Islet of Langerhans (tissue), 1 donor: ENCODE measurements at regions not wholly inside any gene's neighbourhood (a gene's known extent, or its start where the extent isn't known, plus 50 kb on each side); places are given as distances from the start of the nearest gene placed in this dataset.

Experiments
- FAIRE-seq: peaks from one replicate; lab custom pipeline; 2011; peaks lifted over from hg19 to GRCh38; lab: Jason Lieb, UNC

GRCh38 chr13:75050419-75051046 is 431.4 kb downstream of the TBC1D4 start:
- no peak for FAIRE-seq

- no peak for FAIRE-seq
Observed at GRCh38 chr13:75049735-75050335, 432.1 kb downstream of the TBC1D4 start.

- FAIRE-seq, result no peak
Observed at GRCh38 chr13:75042807-75043206, 439.2 kb downstream of the TBC1D4 start.

DNA sequence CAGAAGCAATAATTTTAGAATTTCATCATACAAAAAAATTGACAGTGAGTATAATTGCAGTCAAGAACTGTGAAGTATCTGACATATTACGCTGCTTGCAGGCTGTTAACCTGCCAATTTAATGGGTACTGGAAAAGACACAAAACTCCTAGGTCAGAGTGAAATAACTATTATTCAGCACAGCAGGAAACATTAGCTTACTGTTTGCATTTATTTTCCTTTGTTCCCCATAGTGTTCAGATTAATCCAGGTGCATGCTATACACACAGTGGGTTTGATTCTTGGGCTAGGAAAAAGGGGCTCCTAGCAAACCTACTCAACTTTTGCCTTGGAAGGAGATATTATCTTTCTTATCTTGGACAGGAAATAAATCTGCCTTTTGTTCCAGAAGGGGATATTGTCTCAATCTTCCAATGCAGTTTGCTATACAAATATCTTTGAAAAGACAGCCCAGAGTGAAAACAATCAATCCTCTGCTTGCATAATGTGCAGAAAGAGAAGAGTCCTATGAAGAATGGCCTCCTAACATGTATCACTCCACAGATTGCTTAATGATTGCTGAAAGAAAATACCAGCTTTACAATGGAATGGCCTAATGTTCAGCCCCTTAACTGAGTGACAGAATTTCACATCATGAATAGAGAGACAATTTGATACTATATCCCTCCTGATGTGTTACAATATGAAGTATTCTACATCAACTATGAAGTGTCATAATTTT is 443.4 kb downstream of the TBC1D4 start:
- FAIRE-seq, result no peak

DNA sequence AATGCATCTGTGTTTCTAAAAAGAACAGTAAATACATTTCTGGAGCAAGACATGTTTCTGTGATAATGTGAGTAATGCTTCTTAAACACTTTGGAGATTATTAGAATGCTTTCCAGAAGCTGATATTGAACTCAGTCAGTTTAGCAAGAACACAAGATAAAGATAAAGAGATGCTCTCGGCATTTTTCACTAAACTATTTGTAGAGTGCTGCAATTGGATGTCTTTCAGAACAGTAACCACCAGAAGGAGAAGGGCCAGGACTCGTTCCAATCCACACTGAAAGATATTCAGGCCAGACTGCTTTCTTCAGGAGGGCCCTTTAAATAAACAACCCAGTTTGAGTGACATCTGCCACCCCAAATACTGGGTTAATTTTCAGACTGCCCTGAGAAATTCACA is 456.0 kb downstream of the TBC1D4 start:
- FAIRE-seq, result no peak

DNA sequence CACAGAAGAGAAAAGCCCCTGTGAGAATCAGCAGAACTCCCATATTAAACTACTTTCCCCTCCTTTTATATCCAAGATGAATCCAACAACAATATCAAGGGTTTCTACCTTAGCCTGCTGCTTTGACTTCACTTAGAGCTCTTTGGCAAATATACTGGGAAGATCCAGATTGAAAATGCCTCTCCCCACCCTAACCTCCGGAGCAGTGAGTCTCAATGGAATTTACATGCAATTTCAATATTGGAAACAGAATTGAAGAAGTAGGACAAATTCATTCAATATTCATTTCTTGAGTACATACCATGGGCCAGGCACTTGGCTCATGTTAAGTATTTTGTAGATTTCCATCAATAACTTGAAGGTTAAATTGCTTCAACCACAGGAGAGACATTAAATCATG is 457.4 kb downstream of the TBC1D4 start:
- no peak for FAIRE-seq

GRCh38 chr13:75023609-75024008 is 458.4 kb downstream of the TBC1D4 start:
- FAIRE-seq, result no peak

- FAIRE-seq, result no peak
Observed at GRCh38 chr13:75021151-75021550, 460.8 kb downstream of the TBC1D4 start.

DNA sequence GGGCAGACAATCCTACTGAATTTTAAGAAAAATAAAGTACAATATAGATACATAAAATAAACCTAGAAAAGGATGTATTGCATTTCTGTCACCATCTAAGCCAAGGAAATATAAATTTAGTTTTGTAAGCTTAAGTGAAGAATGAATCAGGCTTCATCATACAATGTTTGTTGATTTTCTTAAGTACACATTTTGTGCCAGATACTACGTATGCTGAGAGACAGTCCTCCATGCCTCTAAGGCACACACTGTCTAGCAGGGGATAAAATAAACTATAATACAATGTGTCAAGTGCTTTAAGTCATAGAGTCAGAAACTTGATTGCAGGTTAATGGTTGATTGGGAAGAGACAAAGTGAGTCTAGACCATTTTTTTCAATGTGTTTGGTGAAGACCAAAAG is 465.7 kb downstream of the TBC1D4 start:
- FAIRE-seq, result no peak

GRCh38 chr13:75013818-75014217 is 468.2 kb downstream of the TBC1D4 start:
- no peak for FAIRE-seq

DNA sequence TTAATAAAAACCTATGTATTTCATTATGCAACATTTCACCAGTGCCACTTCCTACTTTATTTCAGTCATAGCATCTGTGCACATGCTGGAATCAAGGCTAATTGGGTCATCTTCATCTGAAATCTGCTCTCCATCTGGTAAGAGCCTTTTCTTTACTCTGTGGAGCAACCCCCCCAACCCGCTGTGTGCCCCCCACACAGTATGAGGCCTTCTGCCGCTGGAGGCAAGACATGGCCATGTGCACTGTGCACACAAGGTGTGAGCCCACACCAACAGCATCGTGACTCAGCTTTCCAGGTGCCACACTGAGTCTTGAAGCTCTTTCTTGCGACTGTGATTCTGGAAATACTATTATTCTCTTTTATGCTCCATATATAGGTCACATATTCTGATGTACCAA is 471.0 kb downstream of the TBC1D4 start:
- FAIRE-seq, result no peak

GRCh38 chr13:75008926-75009325 is 473.0 kb downstream of the TBC1D4 start:
- no peak for FAIRE-seq

- FAIRE-seq, result no peak
Observed at GRCh38 chr13:74990992-74991391, 491.0 kb downstream of the TBC1D4 start.

DNA sequence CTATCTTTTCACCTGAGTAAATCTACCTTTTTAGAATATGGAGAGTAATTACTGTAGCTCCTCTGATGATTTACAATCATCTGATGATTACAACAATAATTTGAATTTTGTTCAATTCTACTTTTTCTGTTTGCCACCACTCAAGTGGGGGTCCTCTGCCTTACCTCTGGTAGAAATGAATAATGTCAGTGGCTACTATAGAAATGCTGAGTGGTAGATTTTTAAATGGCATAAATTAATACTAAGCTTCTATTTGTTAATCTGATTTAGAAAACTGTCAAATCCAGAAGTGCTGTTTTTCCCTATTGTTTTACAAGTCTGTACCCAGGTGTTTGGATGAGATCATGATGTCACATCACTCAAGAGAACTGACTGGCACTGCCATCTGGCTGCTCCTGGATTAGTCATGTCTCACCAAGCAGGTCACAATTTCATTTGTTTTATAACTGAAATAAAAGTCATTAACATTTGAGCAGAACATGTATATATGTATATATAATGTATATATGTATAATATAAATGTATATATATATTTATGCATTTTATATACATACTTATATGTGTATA is 494.8 kb downstream of the TBC1D4 start:
- FAIRE-seq, result no peak

DNA sequence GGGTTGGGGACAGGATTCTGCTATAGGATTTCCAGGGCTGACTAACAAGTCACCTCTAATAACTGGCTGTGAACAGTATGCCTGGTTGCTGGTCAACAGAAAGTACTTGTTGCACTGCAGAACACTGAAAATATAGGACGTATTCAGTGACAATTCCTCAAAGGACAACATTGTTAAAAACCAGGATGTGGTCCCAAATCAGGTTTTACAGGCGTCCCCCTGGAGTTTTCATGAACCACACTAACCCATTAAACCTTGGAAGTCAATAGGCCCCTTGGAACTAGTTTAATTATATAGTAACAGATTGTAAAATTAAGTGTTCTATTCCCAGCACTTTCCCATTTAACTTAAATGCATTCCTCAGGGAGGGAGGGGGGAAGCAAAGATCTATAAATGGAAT is 495.4 kb downstream of the TBC1D4 start:
- FAIRE-seq, result no peak

DNA sequence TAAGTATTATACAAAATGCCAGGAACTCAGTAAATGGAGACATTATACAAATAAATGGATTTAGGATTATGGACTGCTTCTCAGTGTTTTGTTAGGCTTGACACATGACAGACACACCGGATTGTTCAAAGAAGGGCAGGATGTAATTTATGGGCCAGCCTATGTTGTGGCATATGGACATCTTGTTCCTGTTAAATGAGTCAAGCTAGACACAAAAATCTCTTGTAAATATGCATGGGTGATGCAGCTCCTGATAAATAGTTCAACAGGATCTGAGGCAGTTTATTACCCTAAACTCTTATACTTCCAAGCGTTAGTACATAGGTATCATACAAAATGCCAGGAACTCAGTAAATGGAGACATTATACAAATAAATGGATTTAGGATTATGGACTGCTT is 502.3 kb downstream of the TBC1D4 start:
- FAIRE-seq, result no peak

- FAIRE-seq, result no peak
Observed at GRCh38 chr13:74978591-74978990, 503.4 kb downstream of the TBC1D4 start.

DNA sequence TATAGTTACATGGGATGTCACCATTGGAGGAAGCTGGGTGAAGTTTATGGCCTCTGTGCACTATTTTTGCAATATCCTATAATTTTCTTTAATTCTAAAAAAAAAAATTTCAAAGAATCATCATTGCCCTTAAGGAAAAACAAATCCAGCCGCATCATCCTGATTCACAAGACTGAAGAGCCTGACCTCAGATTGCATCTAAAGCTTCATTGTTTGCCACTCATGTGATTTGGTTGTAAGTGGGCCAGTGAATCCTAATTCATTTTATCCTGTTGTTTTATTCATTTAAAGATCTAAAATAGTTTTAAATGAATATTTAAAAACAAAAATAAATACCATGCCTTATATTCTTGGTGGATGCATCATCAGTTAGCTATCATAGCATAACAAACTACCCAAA is 504.5 kb downstream of the TBC1D4 start:
- FAIRE-seq, result no peak

DNA sequence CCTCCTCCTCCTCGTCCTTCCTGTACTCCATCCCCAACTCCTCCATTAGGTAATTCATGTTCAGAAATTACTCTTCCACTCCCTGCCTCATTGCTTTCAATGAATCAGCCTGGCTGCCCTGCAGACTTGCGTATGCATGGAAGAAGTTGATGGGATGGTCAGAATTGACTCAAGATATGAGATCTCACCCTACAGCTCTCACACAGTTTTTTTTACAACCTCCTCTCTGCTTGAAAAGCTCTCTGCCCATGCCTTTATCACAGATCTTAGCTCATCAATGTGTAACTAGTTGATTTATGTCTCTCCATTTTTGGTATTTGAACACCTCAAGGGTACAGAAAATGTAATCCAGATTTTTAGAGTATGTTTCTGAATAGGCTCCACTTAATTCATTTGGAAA is 506.9 kb downstream of the TBC1D4 start:
- no peak for FAIRE-seq

GRCh38 chr13:74973935-74974879 is 507.8 kb downstream of the TBC1D4 start:
- no peak for FAIRE-seq

DNA sequence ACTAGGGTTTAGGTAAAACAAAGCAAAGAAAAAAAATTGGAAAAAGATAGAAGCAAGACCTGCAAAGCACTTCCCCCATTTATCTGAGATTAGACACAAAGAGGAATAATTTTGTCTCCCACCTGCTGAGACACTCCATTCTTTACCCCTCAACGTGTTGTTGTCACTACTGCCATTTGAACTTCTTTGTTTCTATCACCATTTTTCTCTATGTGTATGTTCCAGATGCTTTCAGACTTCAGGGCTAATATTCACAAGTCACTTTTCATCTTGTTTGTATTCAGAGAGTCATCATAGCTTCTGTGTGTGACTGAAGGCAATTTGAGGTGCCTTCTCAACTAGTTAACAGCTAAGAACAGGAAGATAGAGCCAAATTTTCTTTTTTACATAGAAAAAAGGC is 512.5 kb downstream of the TBC1D4 start:
- no peak for FAIRE-seq

GRCh38 chr13:74966814-74967424 is 515.0 kb downstream of the TBC1D4 start:
- no peak for FAIRE-seq
